WTC11 (cell line): ENCODE measurements at regions not wholly inside any gene's neighbourhood (a gene's known extent, or its start where the extent isn't known, plus 50 kb on each side); places are given as distances from the start of the nearest gene placed in this dataset.

Experiments used
- ATAC-seq: fragments of 200-7000 bp; cut with Tn5 transposase; 2 replicates; pipeline ENCODE4 v1.10.0; 2021; ENCODE audit warnings: mild to moderate bottlenecking, moderate library complexity
- CTCF ChIA-PET: fragments of 300-600 bp; sonication (Branson Sonifier 250); formaldehyde crosslinking; loops from one replicate; lab custom pipeline; 2021; ENCODE audit warnings: antibody characterized with exemption; lab: Charles Lee
- POLR2A ChIA-PET: fragments of 350-600 bp; sonication (Branson Sonifier 250); formaldehyde crosslinking; loops from one replicate; lab custom pipeline; 2021; ENCODE audit warnings: antibody characterized with exemption; lab: Charles Lee
- DNase-seq: peaks from one replicate; pipeline ENCODE4 v3.0.0; 2021; ENCODE audit warnings: low spot score
- H3K27ac Mint-ChIP-seq: 2 replicates; pipeline ENCODE4 v1.8.0; 2021; ENCODE audit warnings: mixed read lengths
- H3K27me3 Mint-ChIP-seq: 2 replicates; pipeline ENCODE4 v1.8.0; 2021; ENCODE audit warnings: low read depth, mild to moderate bottlenecking, moderate library complexity, mixed read lengths
- H3K36me3 Mint-ChIP-seq: 2 replicates; pipeline ENCODE4 v1.8.0; 2021; ENCODE audit warnings: mixed read lengths
- H3K4me1 Mint-ChIP-seq: 2 replicates; pipeline ENCODE4 v1.8.0; 2022; ENCODE audit warnings: mixed read lengths
- H3K4me3 Mint-ChIP-seq: 2 replicates; pipeline ENCODE4 v1.8.0; 2021; ENCODE audit warnings: mild to moderate bottlenecking, moderate library complexity, mixed read lengths
- H3K9me3 Mint-ChIP-seq: 2 replicates; pipeline ENCODE4 v1.8.0; 2021; ENCODE audit warnings: mixed read lengths
- ATF1 ChIP-seq: sonication (generic); formaldehyde crosslinking; IDR thresholded peaks from 2 replicates; pipeline ENCODE4 v1.8.1; 2023; ENCODE audit warnings: mild to moderate bottlenecking, moderate library complexity, missing genetic modification reagents
- EMX1 ChIP-seq: fragments of 250-450 bp; sonication (Bioruptor Pico); IDR thresholded peaks from 2 replicates; pipeline ENCODE4 v1.8.0; 2021; ENCODE audit warnings: mild to moderate bottlenecking
- ESRRA ChIP-seq: sonication (generic); formaldehyde crosslinking; IDR thresholded peaks from 2 replicates; pipeline ENCODE4 v1.8.1; 2022; ENCODE audit warnings: mild to moderate bottlenecking, missing genetic modification reagents, borderline replicate concordance
- FOXK1 ChIP-seq: sonication (generic); formaldehyde crosslinking; IDR thresholded peaks from 2 replicates; pipeline ENCODE4 v1.8.0; 2022; ENCODE audit warnings: mild to moderate bottlenecking, moderate library complexity, missing genetic modification reagents
- GABPB1 ChIP-seq: sonication (generic); formaldehyde crosslinking; IDR thresholded peaks from 2 replicates; pipeline ENCODE4 v1.8.1; 2023; ENCODE audit warnings: mild to moderate bottlenecking, missing genetic modification reagents
- MYBL2 ChIP-seq: sonication (generic); formaldehyde crosslinking; IDR thresholded peaks from 2 replicates; pipeline ENCODE4 v1.8.1; 2023; ENCODE audit warnings: mild to moderate bottlenecking, moderate library complexity, missing genetic modification reagents
- NFYB ChIP-seq: sonication (generic); formaldehyde crosslinking; conservative IDR thresholded peaks from 2 replicates; pipeline ENCODE4 v1.8.0; 2022; ENCODE audit warnings: low read depth, missing genetic modification reagents
- NR2C2 ChIP-seq: sonication (generic); formaldehyde crosslinking; IDR thresholded peaks from 2 replicates; pipeline ENCODE4 v1.8.0; 2022; ENCODE audit warnings: mild to moderate bottlenecking, missing genetic modification reagents
- PRRX2 ChIP-seq: fragments of 250-450 bp; sonication (Bioruptor Pico); IDR thresholded peaks from 2 replicates; pipeline ENCODE4 v1.8.0; 2021; ENCODE audit warnings: mild to moderate bottlenecking
- RORB ChIP-seq: fragments of 250-450 bp; sonication (Bioruptor Pico); IDR thresholded peaks from 2 replicates; pipeline ENCODE4 v1.9.0; 2021; ENCODE audit warnings: mild to moderate bottlenecking
- SMAD3 ChIP-seq: sonication (generic); formaldehyde crosslinking; IDR thresholded peaks from 2 replicates; pipeline ENCODE4 v1.8.0; 2022; ENCODE audit warnings: missing genetic modification reagents, mild to moderate bottlenecking, borderline replicate concordance
- SOX15 ChIP-seq: fragments of 250-450 bp; sonication (Bioruptor Pico); IDR thresholded peaks from 2 replicates; pipeline ENCODE4 v1.9.0; 2021; ENCODE audit warnings: mild to moderate bottlenecking
- TF ChIP-seq, protein P1 (sequence below): fragments of 250-450 bp; sonication (Bioruptor Pico); IDR thresholded peaks from 2 replicates; pipeline ENCODE4 v1.9.0; 2021; ENCODE audit warnings: mild to moderate bottlenecking
- TF ChIP-seq, protein P2 (sequence below): sonication (generic); formaldehyde crosslinking; IDR thresholded peaks from 2 replicates; pipeline ENCODE4 v1.8.1; 2023; ENCODE audit warnings: mild to moderate bottlenecking, missing genetic modification reagents, borderline replicate concordance
- TF ChIP-seq, protein P3 (sequence below): fragments of 250-450 bp; sonication (Bioruptor Pico); IDR thresholded peaks from 2 replicates; pipeline ENCODE4 v2.1.2; 2022; ENCODE audit warnings: mild to moderate bottlenecking, moderate library complexity
- TF ChIP-seq, protein P4 (sequence below): sonication (generic); formaldehyde crosslinking; IDR thresholded peaks from 2 replicates; pipeline ENCODE4 v1.8.0; 2023; ENCODE audit warnings: missing genetic modification reagents, mild to moderate bottlenecking, borderline replicate concordance
- TF ChIP-seq, protein P5 (sequence below): sonication (generic); formaldehyde crosslinking; conservative IDR thresholded peaks from 2 replicates; pipeline ENCODE4 v1.8.1; 2022; ENCODE audit warnings: mild to moderate bottlenecking, missing genetic modification reagents
- TF ChIP-seq, protein P6 (sequence below): sonication (generic); formaldehyde crosslinking; IDR thresholded peaks from 2 replicates; pipeline ENCODE4 v1.8.0; 2022; ENCODE audit warnings: mild to moderate bottlenecking, missing genetic modification reagents
- TF ChIP-seq, protein P7 (sequence below): sonication (generic); formaldehyde crosslinking; IDR thresholded peaks from 2 replicates; pipeline ENCODE4 v1.8.1; 2022; ENCODE audit warnings: low read depth, mild to moderate bottlenecking, moderate library complexity, missing genetic modification reagents, borderline replicate concordance

DNA sequence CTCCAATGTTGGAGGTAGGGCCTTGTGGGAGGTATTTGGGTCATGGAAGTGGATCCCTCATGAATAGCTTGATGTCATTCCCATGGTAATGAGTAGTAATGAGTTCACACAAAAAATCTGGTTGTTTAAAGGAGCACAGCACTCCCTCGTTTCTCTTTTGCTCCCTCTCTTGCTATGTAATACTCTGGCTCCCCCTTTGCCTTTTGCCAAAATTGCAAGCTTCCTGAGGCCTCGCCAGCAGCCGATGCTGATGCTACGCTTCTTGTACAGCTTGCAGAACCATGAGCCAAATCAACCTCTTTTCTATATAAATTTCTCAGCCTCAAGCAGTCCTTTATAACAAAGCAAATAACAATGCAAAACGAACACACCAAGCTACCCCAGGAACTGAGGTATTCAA, 80.9 kb downstream of the LHX9 start (continued):
- TF ChIP-seq, protein P1, sequence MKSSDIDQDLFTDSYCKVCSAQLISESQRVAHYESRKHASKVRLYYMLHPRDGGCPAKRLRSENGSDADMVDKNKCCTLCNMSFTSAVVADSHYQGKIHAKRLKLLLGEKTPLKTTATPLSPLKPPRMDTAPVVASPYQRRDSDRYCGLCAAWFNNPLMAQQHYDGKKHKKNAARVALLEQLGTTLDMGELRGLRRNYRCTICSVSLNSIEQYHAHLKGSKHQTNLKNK: no peak
- TF ChIP-seq EMX1 (CRISPR knock-in tag) (no peak), RORB (CRISPR knock-in tag) (no peak), ESRRA (no peak)
- TF ChIP-seq, protein P2, sequence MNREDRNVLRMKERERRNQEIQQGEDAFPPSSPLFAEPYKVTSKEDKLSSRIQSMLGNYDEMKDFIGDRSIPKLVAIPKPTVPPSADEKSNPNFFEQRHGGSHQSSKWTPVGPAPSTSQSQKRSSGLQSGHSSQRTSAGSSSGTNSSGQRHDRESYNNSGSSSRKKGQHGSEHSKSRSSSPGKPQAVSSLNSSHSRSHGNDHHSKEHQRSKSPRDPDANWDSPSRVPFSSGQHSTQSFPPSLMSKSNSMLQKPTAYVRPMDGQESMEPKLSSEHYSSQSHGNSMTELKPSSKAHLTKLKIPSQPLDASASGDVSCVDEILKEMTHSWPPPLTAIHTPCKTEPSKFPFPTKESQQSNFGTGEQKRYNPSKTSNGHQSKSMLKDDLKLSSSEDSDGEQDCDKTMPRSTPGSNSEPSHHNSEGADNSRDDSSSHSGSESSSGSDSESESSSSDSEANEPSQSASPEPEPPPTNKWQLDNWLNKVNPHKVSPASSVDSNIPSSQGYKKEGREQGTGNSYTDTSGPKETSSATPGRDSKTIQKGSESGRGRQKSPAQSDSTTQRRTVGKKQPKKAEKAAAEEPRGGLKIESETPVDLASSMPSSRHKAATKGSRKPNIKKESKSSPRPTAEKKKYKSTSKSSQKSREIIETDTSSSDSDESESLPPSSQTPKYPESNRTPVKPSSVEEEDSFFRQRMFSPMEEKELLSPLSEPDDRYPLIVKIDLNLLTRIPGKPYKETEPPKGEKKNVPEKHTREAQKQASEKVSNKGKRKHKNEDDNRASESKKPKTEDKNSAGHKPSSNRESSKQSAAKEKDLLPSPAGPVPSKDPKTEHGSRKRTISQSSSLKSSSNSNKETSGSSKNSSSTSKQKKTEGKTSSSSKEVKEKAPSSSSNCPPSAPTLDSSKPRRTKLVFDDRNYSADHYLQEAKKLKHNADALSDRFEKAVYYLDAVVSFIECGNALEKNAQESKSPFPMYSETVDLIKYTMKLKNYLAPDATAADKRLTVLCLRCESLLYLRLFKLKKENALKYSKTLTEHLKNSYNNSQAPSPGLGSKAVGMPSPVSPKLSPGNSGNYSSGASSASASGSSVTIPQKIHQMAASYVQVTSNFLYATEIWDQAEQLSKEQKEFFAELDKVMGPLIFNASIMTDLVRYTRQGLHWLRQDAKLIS (CRISPR knock-in tag): no peak
- TF ChIP-seq, protein P3, sequence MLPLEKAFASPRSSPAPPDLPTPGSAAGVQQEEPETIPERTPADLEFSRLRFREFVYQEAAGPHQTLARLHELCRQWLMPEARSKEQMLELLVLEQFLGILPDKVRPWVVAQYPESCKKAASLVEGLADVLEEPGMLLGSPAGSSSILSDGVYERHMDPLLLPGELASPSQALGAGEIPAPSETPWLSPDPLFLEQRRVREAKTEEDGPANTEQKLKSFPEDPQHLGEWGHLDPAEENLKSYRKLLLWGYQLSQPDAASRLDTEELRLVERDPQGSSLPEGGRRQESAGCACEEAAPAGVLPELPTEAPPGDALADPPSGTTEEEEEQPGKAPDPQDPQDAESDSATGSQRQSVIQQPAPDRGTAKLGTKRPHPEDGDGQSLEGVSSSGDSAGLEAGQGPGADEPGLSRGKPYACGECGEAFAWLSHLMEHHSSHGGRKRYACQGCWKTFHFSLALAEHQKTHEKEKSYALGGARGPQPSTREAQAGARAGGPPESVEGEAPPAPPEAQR: no peak
- TF ChIP-seq, protein P4, sequence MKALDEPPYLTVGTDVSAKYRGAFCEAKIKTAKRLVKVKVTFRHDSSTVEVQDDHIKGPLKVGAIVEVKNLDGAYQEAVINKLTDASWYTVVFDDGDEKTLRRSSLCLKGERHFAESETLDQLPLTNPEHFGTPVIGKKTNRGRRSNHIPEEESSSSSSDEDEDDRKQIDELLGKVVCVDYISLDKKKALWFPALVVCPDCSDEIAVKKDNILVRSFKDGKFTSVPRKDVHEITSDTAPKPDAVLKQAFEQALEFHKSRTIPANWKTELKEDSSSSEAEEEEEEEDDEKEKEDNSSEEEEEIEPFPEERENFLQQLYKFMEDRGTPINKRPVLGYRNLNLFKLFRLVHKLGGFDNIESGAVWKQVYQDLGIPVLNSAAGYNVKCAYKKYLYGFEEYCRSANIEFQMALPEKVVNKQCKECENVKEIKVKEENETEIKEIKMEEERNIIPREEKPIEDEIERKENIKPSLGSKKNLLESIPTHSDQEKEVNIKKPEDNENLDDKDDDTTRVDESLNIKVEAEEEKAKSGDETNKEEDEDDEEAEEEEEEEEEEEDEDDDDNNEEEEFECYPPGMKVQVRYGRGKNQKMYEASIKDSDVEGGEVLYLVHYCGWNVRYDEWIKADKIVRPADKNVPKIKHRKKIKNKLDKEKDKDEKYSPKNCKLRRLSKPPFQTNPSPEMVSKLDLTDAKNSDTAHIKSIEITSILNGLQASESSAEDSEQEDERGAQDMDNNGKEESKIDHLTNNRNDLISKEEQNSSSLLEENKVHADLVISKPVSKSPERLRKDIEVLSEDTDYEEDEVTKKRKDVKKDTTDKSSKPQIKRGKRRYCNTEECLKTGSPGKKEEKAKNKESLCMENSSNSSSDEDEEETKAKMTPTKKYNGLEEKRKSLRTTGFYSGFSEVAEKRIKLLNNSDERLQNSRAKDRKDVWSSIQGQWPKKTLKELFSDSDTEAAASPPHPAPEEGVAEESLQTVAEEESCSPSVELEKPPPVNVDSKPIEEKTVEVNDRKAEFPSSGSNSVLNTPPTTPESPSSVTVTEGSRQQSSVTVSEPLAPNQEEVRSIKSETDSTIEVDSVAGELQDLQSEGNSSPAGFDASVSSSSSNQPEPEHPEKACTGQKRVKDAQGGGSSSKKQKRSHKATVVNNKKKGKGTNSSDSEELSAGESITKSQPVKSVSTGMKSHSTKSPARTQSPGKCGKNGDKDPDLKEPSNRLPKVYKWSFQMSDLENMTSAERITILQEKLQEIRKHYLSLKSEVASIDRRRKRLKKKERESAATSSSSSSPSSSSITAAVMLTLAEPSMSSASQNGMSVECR: no peak
- TF ChIP-seq, protein P5, sequence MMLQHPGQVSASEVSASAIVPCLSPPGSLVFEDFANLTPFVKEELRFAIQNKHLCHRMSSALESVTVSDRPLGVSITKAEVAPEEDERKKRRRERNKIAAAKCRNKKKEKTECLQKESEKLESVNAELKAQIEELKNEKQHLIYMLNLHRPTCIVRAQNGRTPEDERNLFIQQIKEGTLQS (CRISPR knock-in tag): no peak

DNA sequence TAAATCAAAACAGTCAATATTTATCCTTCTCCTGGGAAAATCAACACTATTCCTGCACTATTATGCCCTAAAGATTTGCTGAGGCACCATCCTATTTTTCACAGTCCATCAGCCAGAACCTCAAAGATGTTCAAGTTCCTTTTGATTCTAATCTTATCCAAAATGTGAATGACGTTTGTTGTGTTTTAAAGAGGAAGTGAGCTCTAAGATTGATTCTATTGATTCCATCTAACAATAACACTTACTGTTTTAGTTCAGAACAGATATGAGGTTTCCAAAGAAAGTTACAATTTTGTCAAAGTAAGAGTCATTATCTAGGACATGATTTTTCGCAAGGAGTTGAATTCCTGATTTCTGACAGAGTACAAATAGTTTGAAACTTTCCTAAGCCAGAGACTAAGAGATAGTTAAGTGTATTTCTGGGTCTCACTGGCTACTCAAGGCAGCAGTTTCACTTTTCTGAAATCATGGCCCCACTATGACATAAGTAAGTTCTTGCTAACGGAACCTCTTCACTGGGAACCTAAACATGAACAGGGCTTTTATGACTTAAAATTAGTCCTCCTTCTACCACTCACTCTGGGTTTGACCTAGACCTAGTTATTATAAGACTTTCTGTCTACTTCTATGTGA, 84.7 kb downstream of the LHX9 start:
- no peak overlapping the region for H3K27ac Mint-ChIP-seq
- ChIA-PET CTCF (no interaction called here), POLR2A (no interaction called here)
- DNase-seq (no peak), ATAC-seq (no peak)
- no peaks in the 10 kb centered on the region for H3K9me3 Mint-ChIP-seq
- H3K36me3 Mint-ChIP-seq: no peaks in the 10 kb centered on the region
- no peaks in the 10 kb centered on the region for H3K4me1 Mint-ChIP-seq
- no peak overlapping the region for H3K4me3 Mint-ChIP-seq
- no peaks in the 10 kb centered on the region for H3K27me3 Mint-ChIP-seq
- TF ChIP-seq, protein P6, sequence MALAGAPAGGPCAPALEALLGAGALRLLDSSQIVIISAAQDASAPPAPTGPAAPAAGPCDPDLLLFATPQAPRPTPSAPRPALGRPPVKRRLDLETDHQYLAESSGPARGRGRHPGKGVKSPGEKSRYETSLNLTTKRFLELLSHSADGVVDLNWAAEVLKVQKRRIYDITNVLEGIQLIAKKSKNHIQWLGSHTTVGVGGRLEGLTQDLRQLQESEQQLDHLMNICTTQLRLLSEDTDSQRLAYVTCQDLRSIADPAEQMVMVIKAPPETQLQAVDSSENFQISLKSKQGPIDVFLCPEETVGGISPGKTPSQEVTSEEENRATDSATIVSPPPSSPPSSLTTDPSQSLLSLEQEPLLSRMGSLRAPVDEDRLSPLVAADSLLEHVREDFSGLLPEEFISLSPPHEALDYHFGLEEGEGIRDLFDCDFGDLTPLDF (CRISPR knock-in tag): no peak
- TF ChIP-seq NFYB: no peak
- no peak for TF ChIP-seq SMAD3 (CRISPR knock-in tag)
- no peak for TF ChIP-seq NR2C2 (CRISPR knock-in tag)
- no peak for TF ChIP-seq SOX15 (CRISPR knock-in tag)
- TF ChIP-seq GABPB1 (CRISPR knock-in tag): no peak
- TF ChIP-seq, protein P4: no peak
- no peak for TF ChIP-seq FOXK1 (CRISPR knock-in tag)
- no peak for TF ChIP-seq MYBL2
- no peak for TF ChIP-seq ATF1 (CRISPR knock-in tag)
- no peak for TF ChIP-seq PRRX2 (CRISPR knock-in tag)
- TF ChIP-seq, protein P7, sequence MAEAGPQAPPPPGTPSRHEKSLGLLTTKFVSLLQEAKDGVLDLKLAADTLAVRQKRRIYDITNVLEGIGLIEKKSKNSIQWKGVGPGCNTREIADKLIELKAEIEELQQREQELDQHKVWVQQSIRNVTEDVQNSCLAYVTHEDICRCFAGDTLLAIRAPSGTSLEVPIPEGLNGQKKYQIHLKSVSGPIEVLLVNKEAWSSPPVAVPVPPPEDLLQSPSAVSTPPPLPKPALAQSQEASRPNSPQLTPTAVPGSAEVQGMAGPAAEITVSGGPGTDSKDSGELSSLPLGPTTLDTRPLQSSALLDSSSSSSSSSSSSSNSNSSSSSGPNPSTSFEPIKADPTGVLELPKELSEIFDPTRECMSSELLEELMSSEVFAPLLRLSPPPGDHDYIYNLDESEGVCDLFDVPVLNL (CRISPR knock-in tag): no peak
